Progenitor cell of endocrine pancreas (in vitro differentiated cells): ENCODE measurements at regions not wholly inside any gene's neighbourhood (a gene's known extent, or its start where the extent isn't known, plus 50 kb on each side); places are given as distances from the start of the nearest gene placed in this dataset.
A peak's percentile ranks its signal among the peaks of the same experiment; 100 is the strongest.
"Not testable (repeated sequence)": the region's sequence is repeated elsewhere in the genome, so short reads cannot be mapped to it uniquely, and the experiment has no call there.

ENCODE experiments used
- DNase-seq: peaks from one replicate; pipeline ENCODE4 v3.0.0; 2021; ENCODE audit warnings: low spot score; ENCODE audit not compliant: unreplicated experiment
- H3K27ac Mint-ChIP-seq: 2 replicates; pipeline ENCODE4 v1.8.0; 2021; ENCODE audit warnings: mild to moderate bottlenecking, moderate library complexity, mixed read lengths
- H3K27me3 Mint-ChIP-seq: 2 replicates; pipeline ENCODE4 v1.8.0; 2021; ENCODE audit warnings: mixed read lengths
- H3K36me3 Mint-ChIP-seq: 2 replicates; pipeline ENCODE4 v1.8.0; 2022; ENCODE audit warnings: mixed read lengths; ENCODE audit not compliant: insufficient read depth
- H3K4me1 Mint-ChIP-seq: 2 replicates; pipeline ENCODE4 v1.8.0; 2021; ENCODE audit warnings: low read depth, mixed read lengths
- H3K4me3 Mint-ChIP-seq: 2 replicates; pipeline ENCODE4 v1.8.0; 2021; ENCODE audit warnings: low read depth, mild to moderate bottlenecking, moderate library complexity, mixed read lengths
- H3K9me3 Mint-ChIP-seq: 2 replicates; pipeline ENCODE4 v1.8.0; 2021; ENCODE audit warnings: low read depth, mixed read lengths
- TF ChIP-seq, protein P1 (sequence below): fragments of 200-600 bp; sonication (generic); IDR thresholded peaks from one replicate; pipeline ENCODE4 v1.5.0; 2021; ENCODE audit warnings: antibody characterized with exemption, mild to moderate bottlenecking; ENCODE audit not compliant: unreplicated experiment

GRCh38 chr18:76707534-76707933 lies 114.8 kb upstream of the ZNF236 start:
- DNase-seq: no peak
- Mint-ChIP-seq H3K36me3 (no peaks in the 10 kb centered on the region), H3K4me1 (no peaks in the 10 kb centered on the region), H3K27me3 (peaks cover 5% of the 10 kb centered on the region), H3K4me3 (no peak overlapping the region), H3K27ac (no peak overlapping the region), H3K9me3 (no peaks in the 10 kb centered on the region)
- TF ChIP-seq, protein P1, sequence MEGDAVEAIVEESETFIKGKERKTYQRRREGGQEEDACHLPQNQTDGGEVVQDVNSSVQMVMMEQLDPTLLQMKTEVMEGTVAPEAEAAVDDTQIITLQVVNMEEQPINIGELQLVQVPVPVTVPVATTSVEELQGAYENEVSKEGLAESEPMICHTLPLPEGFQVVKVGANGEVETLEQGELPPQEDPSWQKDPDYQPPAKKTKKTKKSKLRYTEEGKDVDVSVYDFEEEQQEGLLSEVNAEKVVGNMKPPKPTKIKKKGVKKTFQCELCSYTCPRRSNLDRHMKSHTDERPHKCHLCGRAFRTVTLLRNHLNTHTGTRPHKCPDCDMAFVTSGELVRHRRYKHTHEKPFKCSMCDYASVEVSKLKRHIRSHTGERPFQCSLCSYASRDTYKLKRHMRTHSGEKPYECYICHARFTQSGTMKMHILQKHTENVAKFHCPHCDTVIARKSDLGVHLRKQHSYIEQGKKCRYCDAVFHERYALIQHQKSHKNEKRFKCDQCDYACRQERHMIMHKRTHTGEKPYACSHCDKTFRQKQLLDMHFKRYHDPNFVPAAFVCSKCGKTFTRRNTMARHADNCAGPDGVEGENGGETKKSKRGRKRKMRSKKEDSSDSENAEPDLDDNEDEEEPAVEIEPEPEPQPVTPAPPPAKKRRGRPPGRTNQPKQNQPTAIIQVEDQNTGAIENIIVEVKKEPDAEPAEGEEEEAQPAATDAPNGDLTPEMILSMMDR: no peak

- not testable (repeated sequence) for H3K27ac Mint-ChIP-seq, H3K4me3 Mint-ChIP-seq, DNase-seq, H3K4me1 Mint-ChIP-seq, H3K27me3 Mint-ChIP-seq, H3K9me3 Mint-ChIP-seq, H3K36me3 Mint-ChIP-seq
These were observed 117.8 kb upstream of the ZNF236 start for GRCh38 chr18:76704589-76704988.

DNA sequence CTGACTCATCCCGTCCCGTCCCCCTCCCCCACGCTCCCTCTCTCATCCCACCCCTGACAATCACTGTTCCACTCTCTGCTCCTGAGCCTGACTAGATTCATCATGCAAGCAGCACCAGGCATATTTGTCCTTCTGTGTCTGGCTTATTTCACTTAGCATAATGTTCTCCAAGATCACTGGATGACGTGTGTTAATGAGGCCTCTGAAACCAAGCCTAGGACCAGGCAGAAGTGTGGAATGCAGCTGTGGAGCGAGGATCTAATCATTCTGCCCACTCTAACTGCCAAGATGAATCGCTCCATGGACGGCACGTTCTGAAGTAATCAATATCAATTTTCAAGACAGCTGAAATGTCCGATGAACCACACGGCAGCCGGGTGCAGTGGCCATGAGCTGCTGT lies 122.4 kb upstream of the ZNF236 start:
- TF ChIP-seq, protein P1: no peak
- no peak for DNase-seq
- H3K4me1 Mint-ChIP-seq: peaks cover 6% of the 10 kb centered on the region
- H3K27me3 Mint-ChIP-seq: no peaks in the 10 kb centered on the region
- H3K9me3 Mint-ChIP-seq: no peaks in the 10 kb centered on the region
- H3K27ac Mint-ChIP-seq: no peak overlapping the region
- no peaks in the 10 kb centered on the region for H3K36me3 Mint-ChIP-seq
- H3K4me3 Mint-ChIP-seq: no peak overlapping the region

DNA sequence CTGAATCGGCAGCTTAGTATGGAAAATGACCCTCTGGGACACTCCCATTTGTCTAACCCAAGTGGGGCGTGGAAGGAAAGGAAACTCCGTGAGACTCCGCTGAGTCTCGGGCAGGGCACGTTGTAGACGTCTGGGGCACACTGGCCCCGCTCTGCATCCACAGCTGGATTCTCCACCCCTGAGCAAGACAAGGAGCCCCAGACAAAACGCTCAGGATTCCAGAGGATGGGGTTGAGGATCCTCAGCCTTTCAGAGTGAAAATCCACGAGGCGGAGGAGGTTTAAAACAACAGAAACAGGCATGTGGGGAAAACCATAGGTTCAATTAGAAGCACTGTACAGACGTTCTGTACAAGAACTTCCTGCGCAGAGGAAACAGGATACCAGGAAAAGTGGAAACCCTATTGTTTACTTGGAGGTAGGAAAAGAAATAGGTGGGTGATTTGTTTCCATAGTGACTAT lies 124.9 kb upstream of the ZNF236 start:
- H3K4me3 Mint-ChIP-seq: no peak overlapping the region
- no peak overlapping the region for H3K27ac Mint-ChIP-seq
- no peak for DNase-seq
- TF ChIP-seq, protein P1: no peak
- no peaks in the 10 kb centered on the region for H3K27me3 Mint-ChIP-seq
- H3K9me3 Mint-ChIP-seq: peaks cover 5% of the 10 kb centered on the region
- H3K4me1 Mint-ChIP-seq: peaks cover 6% of the 10 kb centered on the region
- no peaks in the 10 kb centered on the region for H3K36me3 Mint-ChIP-seq

DNA sequence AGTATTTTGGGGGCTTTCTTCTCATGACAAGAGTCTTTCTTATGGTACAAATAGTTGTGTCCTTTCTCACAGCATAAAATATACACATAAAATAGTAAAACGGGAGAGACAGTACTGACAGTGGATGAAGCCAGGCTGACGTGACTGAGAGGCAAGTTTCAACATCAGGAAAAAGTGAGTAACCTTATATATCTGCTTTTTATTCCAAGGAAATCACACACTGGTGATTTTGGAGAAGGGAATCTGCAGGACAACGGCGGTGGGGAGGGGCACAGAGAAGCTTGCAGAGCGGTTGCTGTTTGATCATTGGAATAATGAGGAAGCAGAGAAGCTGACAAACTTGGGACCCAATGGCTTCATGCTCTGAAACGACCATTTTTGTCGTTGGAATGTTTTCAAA lies 130.6 kb upstream of the ZNF236 start:
- Mint-ChIP-seq H3K27ac (no peak overlapping the region), H3K4me3 (no peak overlapping the region), H3K27me3 (peaks cover 11% of the 10 kb centered on the region), H3K9me3 (peaks cover 5% of the 10 kb centered on the region), H3K36me3 (no peaks in the 10 kb centered on the region), H3K4me1 (peaks cover 5% of the 10 kb centered on the region)
- DNase-seq: no peak
- TF ChIP-seq, protein P1: no peak

DNA sequence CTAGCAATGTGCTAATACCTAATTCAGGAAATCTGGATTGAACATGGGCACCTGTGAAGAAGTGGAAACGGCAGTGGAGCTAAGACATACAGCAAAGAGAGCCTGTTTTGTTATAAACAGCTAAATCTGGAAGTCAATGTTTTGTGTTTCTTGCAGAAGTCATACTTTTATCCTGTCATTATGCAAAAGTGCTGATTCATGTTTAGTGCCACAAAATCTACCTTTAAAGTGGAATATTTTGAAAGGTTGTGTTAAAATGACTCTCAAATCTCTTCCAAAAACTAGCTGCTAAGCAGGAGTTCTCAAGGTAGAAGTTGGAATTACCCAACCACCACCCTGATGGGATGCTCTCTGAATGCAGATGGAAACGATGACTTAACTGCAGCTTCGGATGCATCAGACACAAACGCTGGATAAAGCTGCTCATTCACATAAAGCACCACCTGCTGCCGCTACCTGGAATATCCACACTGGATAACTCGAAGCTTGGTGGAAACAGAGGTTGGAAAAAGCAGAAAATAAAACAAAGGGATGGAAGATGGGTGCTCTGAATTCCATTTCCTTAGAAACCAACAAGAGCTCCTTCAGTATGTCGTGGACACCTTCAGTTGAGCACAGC lies 132.6 kb upstream of the ZNF236 start:
- Mint-ChIP-seq H3K36me3 (no peaks in the 10 kb centered on the region), H3K4me1 (peaks cover 6% of the 10 kb centered on the region), H3K27me3 (peaks cover 11% of the 10 kb centered on the region), H3K27ac (no peak overlapping the region), H3K4me3 (no peak overlapping the region), H3K9me3 (peaks cover 5% of the 10 kb centered on the region)
- DNase-seq: no peak
- TF ChIP-seq, protein P1: peak; percentile 24
